Neural cell (in vitro differentiated cells): ENCODE measurements at regions not wholly inside any gene's neighbourhood (a gene's known extent, or its start where the extent isn't known, plus 50 kb on each side); places are given as distances from the start of the nearest gene placed in this dataset.

Experiments used
- H2AFZ ChIP-seq: fragments of 200-600, 300-800 bp; sonication (generic), shearing (Covaris generic); 2 replicates; pipeline ENCODE4 v1.6.0; 2014; ENCODE audit warnings: low read depth, mild to moderate bottlenecking, antibody characterized with exemption, low read length, moderate library complexity
- H3F3A ChIP-seq: fragments of 200-600 bp; shearing (Covaris generic); 2 replicates; pipeline ENCODE4 v1.6.1; 2016; ENCODE audit warnings: mild to moderate bottlenecking, moderate library complexity, mixed read lengths, antibody characterized with exemption, low read length; ENCODE audit not compliant: insufficient read depth, poor library complexity, severe bottlenecking
- H3K27ac ChIP-seq: fragments of 200-600, 300-800 bp; sonication (generic), shearing (Covaris generic); 2 replicates; pipeline ENCODE4 v1.5.1; 2014; ENCODE audit warnings: mild to moderate bottlenecking, low read length, moderate library complexity
- H3K27me3 ChIP-seq: fragments of 300-800, 200-600 bp; sonication (generic), shearing (Covaris generic); 2 replicates; pipeline ENCODE4 v1.6.0; 2014; ENCODE audit warnings: mild to moderate bottlenecking, low read depth, low read length, moderate library complexity; ENCODE audit not compliant: insufficient read depth
- H3K36me3 ChIP-seq: fragments of 300-800, 200-600 bp; sonication (generic), shearing (Covaris generic); 2 replicates; pipeline ENCODE4 v1.5.1; 2014; ENCODE audit warnings: mild to moderate bottlenecking, antibody characterized with exemption, low read length, moderate library complexity; ENCODE audit not compliant: insufficient read depth
- H3K4me2 ChIP-seq: fragments of 300-800, 200-600 bp; sonication (generic), shearing (Covaris generic); 2 replicates; pipeline ENCODE4 v1.6.0; 2014; ENCODE audit warnings: mild to moderate bottlenecking, low read length
- H3K4me3 ChIP-seq: fragments of 300-800, 200-600 bp; sonication (generic), shearing (Covaris generic); 2 replicates; pipeline ENCODE4 v1.5.1; 2014; ENCODE audit warnings: mild to moderate bottlenecking, low read length, moderate library complexity
- H3K79me2 ChIP-seq: fragments of 200-600 bp; shearing (Covaris generic); replicated peaks from 2 replicates; pipeline ENCODE4 v1.6.0; 2014; ENCODE audit warnings: mild to moderate bottlenecking, low read length, moderate library complexity; ENCODE audit not compliant: insufficient read depth
- H3K9ac ChIP-seq: fragments of 300-800, 200-600 bp; sonication (generic), shearing (Covaris generic); 2 replicates; pipeline ENCODE4 v1.6.1; 2016; ENCODE audit warnings: mild to moderate bottlenecking, low read length, mixed read lengths
- H3K9me2 ChIP-seq: fragments of 200-600 bp; shearing (Covaris generic); 2 replicates; pipeline ENCODE4 v1.6.1; 2016; ENCODE audit warnings: mild to moderate bottlenecking, low read length, mixed read lengths; ENCODE audit not compliant: insufficient read depth
- H3K9me3 ChIP-seq: fragments of 200-600, 300-800 bp; sonication (generic), shearing (Covaris generic); 2 replicates; pipeline ENCODE4 v1.6.1; 2016; ENCODE audit warnings: mild to moderate bottlenecking, mixed run types, low read length, moderate library complexity, mixed read lengths
- H4K20me1 ChIP-seq: fragments of 200-600 bp; shearing (Covaris generic); 2 replicates; pipeline ENCODE4 v1.6.1; 2016; ENCODE audit warnings: mild to moderate bottlenecking, mixed run types; ENCODE audit not compliant: insufficient read depth
- CTCF ChIP-seq: fragments of 450-650 bp; IDR thresholded peaks from 2 replicates; pipeline ENCODE4 v1.5.1; 2014; ENCODE audit warnings: antibody characterized with exemption, mild to moderate bottlenecking, moderate library complexity; ENCODE audit not compliant: poor library complexity, severe bottlenecking
- EP300 ChIP-seq: fragments of 450-650 bp; conservative IDR thresholded peaks from 2 replicates; pipeline ENCODE4 v1.6.1; 2014; ENCODE audit warnings: antibody characterized with exemption, mild to moderate bottlenecking, moderate library complexity; ENCODE audit not compliant: poor library complexity, severe bottlenecking
- EZH2 ChIP-seq: fragments of 200-600, 300-800 bp; shearing (Covaris generic), sonication (generic); IDR thresholded peaks from 2 replicates; pipeline ENCODE4 v1.6.1; 2014; ENCODE audit warnings: antibody characterized with exemption, low read length, borderline replicate concordance, mild to moderate bottlenecking; ENCODE audit not compliant: insufficient read depth, poor library complexity, severe bottlenecking
- MXI1 ChIP-seq: fragments of 450-650 bp; conservative IDR thresholded peaks from 2 replicates; pipeline ENCODE4 v1.6.1; 2014; ENCODE audit warnings: antibody characterized with exemption, mild to moderate bottlenecking; ENCODE audit not compliant: poor library complexity, severe bottlenecking
- POLR2AphosphoS5 ChIP-seq: IDR thresholded peaks from 2 replicates; pipeline ENCODE4 v1.6.1; 2012
- RAD21 ChIP-seq: fragments of 450-650 bp; conservative IDR thresholded peaks from 2 replicates; pipeline ENCODE4 v1.6.1; 2014; ENCODE audit warnings: antibody characterized with exemption, mild to moderate bottlenecking, moderate library complexity
- SMC3 ChIP-seq: fragments of 450-650 bp; conservative IDR thresholded peaks from 2 replicates; pipeline ENCODE4 v1.6.1; 2014; ENCODE audit warnings: antibody characterized with exemption, mild to moderate bottlenecking, moderate library complexity; ENCODE audit not compliant: poor library complexity
- TAF1 ChIP-seq: IDR thresholded peaks from 2 replicates; pipeline ENCODE4 v1.6.1; 2012; ENCODE audit warnings: low read depth
- TF ChIP-seq, protein P1 (sequence below): IDR thresholded peaks from 2 replicates; pipeline ENCODE4 v1.6.1; 2012; ENCODE audit warnings: borderline replicate concordance

DNA sequence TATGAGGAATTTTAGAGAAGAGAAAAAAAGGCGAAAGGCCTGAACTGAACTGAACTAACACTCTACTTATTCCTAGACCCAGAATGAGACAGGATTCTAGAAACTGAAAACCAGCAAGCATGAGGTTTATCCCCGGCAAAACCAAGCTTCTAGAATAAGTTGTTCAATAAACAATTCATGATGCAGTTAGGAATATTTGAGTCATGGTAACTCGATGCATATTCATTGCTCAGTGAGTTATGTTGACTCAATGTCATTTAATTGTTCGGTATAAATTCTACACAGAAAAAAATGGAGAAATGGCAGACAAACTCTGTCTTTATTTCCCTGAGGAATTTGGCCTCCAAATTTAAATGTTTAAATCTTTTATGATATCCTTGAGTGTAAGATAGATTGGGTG lies 321.5 kb downstream of the SATB2 start:
- no peaks in the 10 kb centered on the region for H3K79me2 ChIP-seq
- no peaks in the 10 kb centered on the region for H3K27me3 ChIP-seq
- no peak overlapping the region for H3K9ac ChIP-seq
- H2AFZ ChIP-seq = no peak overlapping the region
- TF ChIP-seq RAD21 (no peak), SMC3 (no peak), POLR2AphosphoS5 (no peak), TAF1 (no peak), EP300 (no peak), CTCF (no peak), MXI1 (no peak), EZH2 (no peak)
- TF ChIP-seq, protein P1, sequence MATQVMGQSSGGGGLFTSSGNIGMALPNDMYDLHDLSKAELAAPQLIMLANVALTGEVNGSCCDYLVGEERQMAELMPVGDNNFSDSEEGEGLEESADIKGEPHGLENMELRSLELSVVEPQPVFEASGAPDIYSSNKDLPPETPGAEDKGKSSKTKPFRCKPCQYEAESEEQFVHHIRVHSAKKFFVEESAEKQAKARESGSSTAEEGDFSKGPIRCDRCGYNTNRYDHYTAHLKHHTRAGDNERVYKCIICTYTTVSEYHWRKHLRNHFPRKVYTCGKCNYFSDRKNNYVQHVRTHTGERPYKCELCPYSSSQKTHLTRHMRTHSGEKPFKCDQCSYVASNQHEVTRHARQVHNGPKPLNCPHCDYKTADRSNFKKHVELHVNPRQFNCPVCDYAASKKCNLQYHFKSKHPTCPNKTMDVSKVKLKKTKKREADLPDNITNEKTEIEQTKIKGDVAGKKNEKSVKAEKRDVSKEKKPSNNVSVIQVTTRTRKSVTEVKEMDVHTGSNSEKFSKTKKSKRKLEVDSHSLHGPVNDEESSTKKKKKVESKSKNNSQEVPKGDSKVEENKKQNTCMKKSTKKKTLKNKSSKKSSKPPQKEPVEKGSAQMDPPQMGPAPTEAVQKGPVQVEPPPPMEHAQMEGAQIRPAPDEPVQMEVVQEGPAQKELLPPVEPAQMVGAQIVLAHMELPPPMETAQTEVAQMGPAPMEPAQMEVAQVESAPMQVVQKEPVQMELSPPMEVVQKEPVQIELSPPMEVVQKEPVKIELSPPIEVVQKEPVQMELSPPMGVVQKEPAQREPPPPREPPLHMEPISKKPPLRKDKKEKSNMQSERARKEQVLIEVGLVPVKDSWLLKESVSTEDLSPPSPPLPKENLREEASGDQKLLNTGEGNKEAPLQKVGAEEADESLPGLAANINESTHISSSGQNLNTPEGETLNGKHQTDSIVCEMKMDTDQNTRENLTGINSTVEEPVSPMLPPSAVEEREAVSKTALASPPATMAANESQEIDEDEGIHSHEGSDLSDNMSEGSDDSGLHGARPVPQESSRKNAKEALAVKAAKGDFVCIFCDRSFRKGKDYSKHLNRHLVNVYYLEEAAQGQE = no peak
- no peak overlapping the region for H3K27ac ChIP-seq
- H3K36me3 ChIP-seq = no peaks in the 10 kb centered on the region
- H4K20me1 ChIP-seq = no peaks in the 10 kb centered on the region
- no peak overlapping the region for H3K4me3 ChIP-seq
- H3K9me2 ChIP-seq = no peaks in the 10 kb centered on the region
- H3K4me2 ChIP-seq = no peak overlapping the region
- H3F3A ChIP-seq = no peaks in the 10 kb centered on the region
- H3K9me3 ChIP-seq = no peaks in the 10 kb centered on the region

DNA sequence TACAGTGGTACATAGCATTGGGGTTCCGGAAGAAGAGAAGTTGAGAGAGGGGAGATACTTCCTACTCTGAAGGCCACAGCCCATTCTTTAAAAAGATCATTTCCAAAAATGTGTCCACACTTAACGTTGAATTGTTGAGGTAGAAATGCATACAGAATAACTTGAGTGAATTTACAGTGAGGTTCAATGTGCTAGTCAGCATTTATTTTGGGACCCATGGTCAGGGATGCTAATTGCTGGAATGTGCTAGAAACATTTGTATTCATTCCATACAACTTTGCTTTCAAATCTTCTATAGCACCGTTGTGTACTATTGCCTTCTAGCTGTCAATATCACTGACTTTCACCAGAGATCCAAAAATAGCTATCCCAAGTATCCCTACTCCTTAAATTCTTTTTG lies 325.9 kb downstream of the SATB2 start:
- Histone ChIP-seq H3F3A (no peaks in the 10 kb centered on the region), H3K9ac (no peak overlapping the region), H4K20me1 (no peaks in the 10 kb centered on the region), H3K9me3 (no peaks in the 10 kb centered on the region), H3K27ac (no peak overlapping the region), H3K27me3 (no peaks in the 10 kb centered on the region), H3K4me3 (no peak overlapping the region), H3K9me2 (no peaks in the 10 kb centered on the region), H3K79me2 (no peaks in the 10 kb centered on the region), H2AFZ (no peak overlapping the region), H3K4me2 (no peak overlapping the region), H3K36me3 (no peaks in the 10 kb centered on the region)
- no peak for TF ChIP-seq CTCF
- TF ChIP-seq POLR2AphosphoS5 = no peak
- no peak for TF ChIP-seq MXI1
- no peak for TF ChIP-seq SMC3
- TF ChIP-seq TAF1 = no peak
- TF ChIP-seq, protein P1 = no peak
- TF ChIP-seq RAD21 = no peak
- no peak for TF ChIP-seq EZH2
- no peak for TF ChIP-seq EP300
